H9 (cell line): ENCODE measurements at regions not wholly inside any gene's neighbourhood (a gene's known extent, or its start where the extent isn't known, plus 50 kb on each side); places are given as distances from the start of the nearest gene placed in this dataset.

Experiments
- DNase-seq: peaks from one replicate; pipeline ENCODE4 v3.0.0-alpha.2; 2017
- H2AFZ ChIP-seq: one replicate; pipeline ENCODE4 v1.6.1; 2013; ENCODE audit warnings: mild to moderate bottlenecking, low read length, control low read depth, moderate library complexity
- H2AK5ac ChIP-seq: 2 replicates; pipeline ENCODE4 v1.6.1; 2013; ENCODE audit warnings: low read length, control low read depth, mixed read lengths; ENCODE audit not compliant: insufficient read length
- H2BK120ac ChIP-seq: one replicate; pipeline ENCODE4 v1.6.1; 2013; ENCODE audit warnings: low read depth, mild to moderate bottlenecking, low read length, control low read depth, inconsistent platforms; ENCODE audit not compliant: poor library complexity, severe bottlenecking
- H2BK12ac ChIP-seq: 2 replicates; pipeline ENCODE4 v1.6.1; 2013; ENCODE audit warnings: low read length, control low read depth, mixed read lengths, low read depth; ENCODE audit not compliant: insufficient read length
- H2BK15ac ChIP-seq: 2 replicates; pipeline ENCODE4 v1.6.1; 2013; ENCODE audit warnings: low read depth, low read length, control low read depth
- H2BK20ac ChIP-seq: one replicate; pipeline ENCODE4 v1.6.1; 2013; ENCODE audit warnings: low read depth, mild to moderate bottlenecking, low read length, control low read depth, inconsistent platforms; ENCODE audit not compliant: poor library complexity, severe bottlenecking
- H2BK5ac ChIP-seq: 2 replicates; pipeline ENCODE4 v1.6.1; 2013; ENCODE audit warnings: low read length, control low read depth, mixed read lengths; ENCODE audit not compliant: insufficient read length
- H3K14ac ChIP-seq: 2 replicates; pipeline ENCODE4 v1.6.1; 2013; ENCODE audit warnings: low read length, control low read depth; ENCODE audit not compliant: insufficient read depth
- H3K18ac ChIP-seq: 2 replicates; pipeline ENCODE4 v1.6.1; 2013; ENCODE audit warnings: low read depth, mild to moderate bottlenecking, mixed read lengths, low read length, control low read depth; ENCODE audit not compliant: insufficient read length
- H3K23ac ChIP-seq: 2 replicates; pipeline ENCODE4 v1.6.1; 2013; ENCODE audit warnings: low read length, control low read depth, mixed read lengths, low read depth; ENCODE audit not compliant: insufficient read length
- H3K23me2 ChIP-seq: 2 replicates; pipeline ENCODE4 v1.6.1; 2013; ENCODE audit warnings: low read depth, mild to moderate bottlenecking, mixed read lengths, low read length, control low read depth; ENCODE audit not compliant: insufficient read length, poor library complexity, severe bottlenecking
- H3K27ac ChIP-seq: 2 replicates; pipeline ENCODE4 v1.5.1; 2013; ENCODE audit warnings: low read length, control low read depth, mixed read lengths, low read depth; ENCODE audit not compliant: insufficient read length
- H3K27me3 ChIP-seq: 2 replicates; pipeline ENCODE4 v1.6.1; 2013; ENCODE audit warnings: low read length, control low read depth, inconsistent platforms; ENCODE audit not compliant: insufficient read depth
- H3K4ac ChIP-seq: 2 replicates; pipeline ENCODE4 v1.6.1; 2013; ENCODE audit warnings: low read depth, mild to moderate bottlenecking, control low read depth, inconsistent platforms, low read length, moderate library complexity
- H3K4me1 ChIP-seq: 2 replicates; pipeline ENCODE4 v1.6.1; 2013; ENCODE audit warnings: low read length, control low read depth, inconsistent platforms; ENCODE audit not compliant: insufficient read depth
- H3K4me2 ChIP-seq: 2 replicates; pipeline ENCODE4 v1.6.1; 2013; ENCODE audit warnings: low read length, control low read depth, mixed read lengths; ENCODE audit not compliant: insufficient read length, insufficient read depth
- H3K56ac ChIP-seq: 2 replicates; pipeline ENCODE4 v1.6.1; 2013; ENCODE audit warnings: low read depth, mild to moderate bottlenecking, mixed read lengths, low read length, control low read depth; ENCODE audit not compliant: insufficient read length
- H3K79me1 ChIP-seq: 2 replicates; pipeline ENCODE4 v1.6.1; 2013; ENCODE audit warnings: low read depth, mild to moderate bottlenecking, moderate library complexity, low read length, control low read depth, inconsistent platforms; ENCODE audit not compliant: insufficient read depth, poor library complexity, severe bottlenecking
- H3K79me2 ChIP-seq: 2 replicates; pipeline ENCODE4 v1.6.1; 2013; ENCODE audit warnings: low read length, control low read depth, inconsistent platforms; ENCODE audit not compliant: insufficient read depth
- H3K9ac ChIP-seq: 2 replicates; pipeline ENCODE4 v1.6.1; 2013; ENCODE audit warnings: low read length, control low read depth, mixed read lengths; ENCODE audit not compliant: insufficient read length; ENCODE audit errors: extremely low read depth
- H3K9me3 ChIP-seq: one replicate; pipeline ENCODE4 v1.6.1; 2013; ENCODE audit warnings: low read depth, low read length, inconsistent platforms; ENCODE audit not compliant: control insufficient read depth
- H3T11ph ChIP-seq: one replicate; pipeline ENCODE4 v1.6.1; 2013; ENCODE audit warnings: mild to moderate bottlenecking, low read length, control low read depth, inconsistent platforms
- H4K20me1 ChIP-seq: one replicate; pipeline ENCODE4 v1.6.1; 2013; ENCODE audit not compliant: control insufficient read depth, insufficient read length, insufficient read depth
- H4K5ac ChIP-seq: 2 replicates; pipeline ENCODE4 v1.6.1; 2013; ENCODE audit warnings: low read depth, mild to moderate bottlenecking, mixed read lengths, low read length, control low read depth; ENCODE audit not compliant: insufficient read length
- H4K8ac ChIP-seq: replicated peaks from 2 replicates; pipeline ENCODE4 v1.6.1; 2013; ENCODE audit warnings: low read length, control low read depth, mixed read lengths, low read depth; ENCODE audit not compliant: insufficient read length
- H4K91ac ChIP-seq: 2 replicates; pipeline ENCODE4 v1.6.1; 2013; ENCODE audit warnings: low read depth, mild to moderate bottlenecking, moderate library complexity, mixed read lengths, low read length, control low read depth; ENCODE audit not compliant: insufficient read length
- H3K27ac Mint-ChIP-seq, 3 experiments: 2 replicates in 2 of 3; 3 replicates in 1 of 3; pipeline ENCODE4 v1.8.0; 2020 to 2021; ENCODE audit warnings: mixed read lengths in 3 of 3, mild to moderate bottlenecking in 1 of 3, moderate library complexity in 1 of 3
- H3K27me3 Mint-ChIP-seq: 2 replicates; pipeline ENCODE4 v1.8.0; 2021; ENCODE audit warnings: low read depth, mild to moderate bottlenecking, moderate library complexity, mixed read lengths
- H3K36me3 Mint-ChIP-seq, 3 experiments: 2 replicates in 2 of 3; 3 replicates in 1 of 3; pipeline ENCODE4 v1.8.0; 2020 to 2021; ENCODE audit warnings: low read depth in 3 of 3, mixed read lengths in 3 of 3; ENCODE audit not compliant: insufficient read depth in 1 of 3
- H3K4me1 Mint-ChIP-seq, 2 experiments: 2 replicates each; pipeline ENCODE4 v1.8.0; 2020; ENCODE audit warnings: mixed read lengths in 2 of 2
- H3K4me3 Mint-ChIP-seq, 2 experiments: 2 replicates in 1 of 2; 3 replicates in 1 of 2; pipeline ENCODE4 v1.8.0; 2020 to 2021; ENCODE audit warnings: mild to moderate bottlenecking in 2 of 2, mixed read lengths in 2 of 2, moderate library complexity in 1 of 2
- H3K9me3 Mint-ChIP-seq, 2 experiments: 2 replicates in 1 of 2; 3 replicates in 1 of 2; pipeline ENCODE4 v1.8.0; 2020; ENCODE audit warnings: mild to moderate bottlenecking in 2 of 2, mixed read lengths in 2 of 2, moderate library complexity in 1 of 2
- WGBS: extraction: QIAGEN DNeasy Blood & Tissue Kit; methylation state at CpG from one replicate; pipeline ENCODE4 v1.1.7; 2013; ENCODE audit warnings: missing lambda C conversion rate, low lambda C conversion rate, mixed read lengths; ENCODE audit not compliant: insufficient read length; ENCODE audit errors: extremely low coverage; 5-methylcytosine and 5-hydroxymethylcytosine counted together
- TF ChIP-seq, protein P1 (sequence below): fragments of 200-600 bp; sonication (generic); conservative IDR thresholded peaks from 3 replicates; pipeline ENCODE4 v1.8.0; 2021; ENCODE audit warnings: antibody characterized with exemption, mild to moderate bottlenecking

DNA sequence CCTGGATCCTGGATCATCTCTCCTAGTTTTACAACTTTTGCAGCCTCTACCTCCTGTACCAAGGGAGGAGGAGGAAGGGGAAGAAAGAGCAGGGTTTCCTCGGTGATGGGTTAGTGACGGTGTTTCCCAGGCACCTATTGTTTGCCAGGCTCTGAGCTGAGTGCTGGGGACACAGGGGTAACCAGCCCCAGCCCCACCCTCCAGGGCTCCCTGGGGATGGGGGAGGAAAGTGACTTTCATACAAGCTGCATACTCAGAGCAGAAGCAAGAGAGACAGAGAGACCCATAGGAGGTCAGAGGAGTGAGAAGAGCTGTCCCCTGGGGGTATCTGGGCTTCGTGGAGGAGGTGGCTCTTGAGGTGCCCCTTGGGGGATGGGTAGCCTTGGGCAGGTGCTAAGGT lies 89.4 kb upstream of the THY1 start:
- Histone ChIP-seq H2BK20ac (no peak overlapping the region), H2BK15ac (no peak overlapping the region), H3K23ac (no peak overlapping the region), H3K79me1 (no peaks in the 10 kb centered on the region), H3K4me2 (no peak overlapping the region), H3K9ac (no peak overlapping the region), H3K27me3 (no peaks in the 10 kb centered on the region), H3K18ac (no peak overlapping the region), H4K5ac (no peak overlapping the region), H4K8ac (no peak overlapping the region), H3T11ph (no peak overlapping the region), H3K4me1 (no peaks in the 10 kb centered on the region), H2AFZ (no peak overlapping the region), H3K23me2 (no peaks in the 10 kb centered on the region), H3K79me2 (no peaks in the 10 kb centered on the region), H2BK120ac (no peak overlapping the region), H3K27ac (no peak overlapping the region), H3K9me3 (no peaks in the 10 kb centered on the region), H2BK12ac (no peak overlapping the region), H2BK5ac (no peak overlapping the region), H4K91ac (no peak overlapping the region), H4K20me1 (no peaks in the 10 kb centered on the region), H3K14ac (no peak overlapping the region), H3K56ac (no peak overlapping the region), H3K4ac (no peak overlapping the region), H2AK5ac (no peak overlapping the region)
- DNase-seq: no peak
- Mint-ChIP-seq H3K27me3 (peaks cover 28% of the 10 kb centered on the region), H3K4me1 (peaks cover 7 to 13% of the 10 kb centered on the region in 2 experiments), H3K36me3 (peaks cover 0 to 3% (median 0%) of the 10 kb centered on the region in 3 experiments; a peak in 1 of 7 replicates), H3K9me3 (peaks cover 8 to 10% of the 10 kb centered on the region in 2 experiments; a peak in 3 of 5 replicates), H3K4me3 (no peak overlapping the region), H3K27ac (no peak overlapping the region; a peak in 2 of 7 replicates)
- WGBS: no CpG with 5 or more reads among the region's 3 CpGs
- TF ChIP-seq, protein P1, sequence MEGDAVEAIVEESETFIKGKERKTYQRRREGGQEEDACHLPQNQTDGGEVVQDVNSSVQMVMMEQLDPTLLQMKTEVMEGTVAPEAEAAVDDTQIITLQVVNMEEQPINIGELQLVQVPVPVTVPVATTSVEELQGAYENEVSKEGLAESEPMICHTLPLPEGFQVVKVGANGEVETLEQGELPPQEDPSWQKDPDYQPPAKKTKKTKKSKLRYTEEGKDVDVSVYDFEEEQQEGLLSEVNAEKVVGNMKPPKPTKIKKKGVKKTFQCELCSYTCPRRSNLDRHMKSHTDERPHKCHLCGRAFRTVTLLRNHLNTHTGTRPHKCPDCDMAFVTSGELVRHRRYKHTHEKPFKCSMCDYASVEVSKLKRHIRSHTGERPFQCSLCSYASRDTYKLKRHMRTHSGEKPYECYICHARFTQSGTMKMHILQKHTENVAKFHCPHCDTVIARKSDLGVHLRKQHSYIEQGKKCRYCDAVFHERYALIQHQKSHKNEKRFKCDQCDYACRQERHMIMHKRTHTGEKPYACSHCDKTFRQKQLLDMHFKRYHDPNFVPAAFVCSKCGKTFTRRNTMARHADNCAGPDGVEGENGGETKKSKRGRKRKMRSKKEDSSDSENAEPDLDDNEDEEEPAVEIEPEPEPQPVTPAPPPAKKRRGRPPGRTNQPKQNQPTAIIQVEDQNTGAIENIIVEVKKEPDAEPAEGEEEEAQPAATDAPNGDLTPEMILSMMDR: no peak
